Natural killer cell treated with Interleukin-12 subunit alpha and Interleukin-12 subunit beta and Interleukin-15 and Interleukin-18, amount 100 ng/mL, for 72 hours (primary cell): ENCODE measurements at regions not wholly inside any gene's neighbourhood (a gene's known extent, or its start where the extent isn't known, plus 50 kb on each side); places are given as distances from the start of the nearest gene placed in this dataset.

Source experiments
- ATAC-seq, 2 donors: fragments of 150-1000 bp; cut with Tn5 transposase in 1 of 2; sonication (Bioruptor Pico), chemical (Tn5 transposase) in 1 of 2; 2 replicates each; pipeline ENCODE4 v1.10.0; 2021
- DNase-seq: peaks from one replicate; pipeline ENCODE4 v3.0.0; 2022; ENCODE audit warnings: low spot score
- H3K27ac Mint-ChIP-seq, 2 donors: 1 replicate in 1 of 2; 2 replicates in 1 of 2; pipeline ENCODE4 v1.8.0; 2022; ENCODE audit warnings: mixed read lengths in 2 of 2, mild to moderate bottlenecking in 1 of 2, moderate library complexity in 1 of 2
- H3K27me3 Mint-ChIP-seq, 2 donors: 1 replicate in 1 of 2; 2 replicates in 1 of 2; pipeline ENCODE4 v1.8.0; 2022; ENCODE audit warnings: mixed read lengths in 2 of 2
- H3K36me3 Mint-ChIP-seq: one replicate; pipeline ENCODE4 v1.8.0; 2022; ENCODE audit warnings: mixed read lengths
- H3K4me1 Mint-ChIP-seq, 2 donors: 1 replicate in 1 of 2; 2 replicates in 1 of 2; pipeline ENCODE4 v1.8.0; 2022; ENCODE audit warnings: low read depth in 2 of 2, mixed read lengths in 2 of 2, mild to moderate bottlenecking in 1 of 2
- H3K4me3 Mint-ChIP-seq: one replicate; pipeline ENCODE4 v1.8.0; 2022; ENCODE audit warnings: mixed read lengths
- H3K9me3 Mint-ChIP-seq: 2 replicates; pipeline ENCODE4 v1.8.0; 2022; ENCODE audit warnings: mixed read lengths

- Mint-ChIP-seq H3K36me3 (no peaks in the 10 kb centered on the region), H3K4me3 (no peak overlapping the region), H3K27me3 (no peaks in the 10 kb centered on the region), H3K9me3 (no peaks in the 10 kb centered on the region), H3K4me1 (peaks cover 5 to 10% of the 10 kb centered on the region in 2 donors), H3K27ac (no peak overlapping the region)
- no peak for DNase-seq
- no peak for ATAC-seq
Measured at GRCh38 chr10:60446070-60446833, 56.6 kb upstream of the ANK3 start.

DNA sequence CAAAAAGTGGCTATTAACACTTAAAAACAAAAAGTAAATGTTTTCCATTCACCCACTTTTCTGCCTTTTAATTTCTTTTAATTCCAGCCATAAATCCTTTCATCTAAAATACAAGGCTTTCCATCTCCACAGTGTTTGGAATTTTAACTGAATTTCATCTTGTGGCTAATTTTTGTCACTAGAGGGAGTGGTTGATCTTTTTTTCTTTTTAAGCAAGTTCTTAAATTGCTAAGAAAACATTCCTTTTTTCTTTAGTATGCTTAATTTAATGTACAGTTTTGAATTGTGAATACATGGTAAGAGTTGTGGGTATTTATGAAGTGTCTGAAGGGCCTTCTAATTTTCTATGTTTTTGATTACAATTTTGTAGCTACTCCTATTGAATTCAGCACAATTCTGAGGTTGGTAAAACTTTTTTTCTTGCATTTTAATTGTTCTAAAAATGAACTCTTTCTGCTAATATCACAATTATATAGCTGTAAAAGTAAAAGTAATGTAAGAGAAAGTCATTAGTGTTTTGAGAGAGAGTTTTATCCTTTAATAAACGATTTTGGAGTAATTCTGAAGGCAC, 54.9 kb upstream of the ANK3 start:
- H3K27ac Mint-ChIP-seq, result no peak overlapping the region
- H3K4me1 Mint-ChIP-seq, result peaks cover 5 to 10% of the 10 kb centered on the region in 2 donors
- no peaks in the 10 kb centered on the region for H3K27me3 Mint-ChIP-seq
- no peaks in the 10 kb centered on the region for H3K9me3 Mint-ChIP-seq
- ATAC-seq, result no peak
- H3K4me3 Mint-ChIP-seq, result no peak overlapping the region
- no peaks in the 10 kb centered on the region for H3K36me3 Mint-ChIP-seq
- no peak for DNase-seq

DNA sequence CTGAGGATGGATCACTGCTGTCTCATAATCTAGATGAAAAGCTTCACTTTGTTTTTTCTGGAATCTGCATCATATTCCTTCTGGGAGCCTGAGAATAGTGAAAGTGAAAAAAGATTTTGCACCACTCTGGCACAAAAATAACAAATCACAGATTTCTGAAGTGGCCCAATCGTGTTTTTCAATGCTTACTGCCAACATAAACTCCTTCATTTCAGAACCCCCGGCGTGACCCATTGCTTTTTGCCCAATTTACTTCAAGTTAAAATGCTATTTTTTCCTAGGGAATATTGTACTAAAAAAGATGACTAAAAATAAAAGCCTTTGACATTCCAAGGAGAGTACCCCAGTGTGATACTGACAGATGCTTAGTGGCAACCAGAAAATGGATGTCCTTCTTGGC, 53.7 kb upstream of the ANK3 start:
- Mint-ChIP-seq H3K27me3 (no peaks in the 10 kb centered on the region), H3K4me3 (no peak overlapping the region), H3K27ac (no peak overlapping the region), H3K9me3 (no peaks in the 10 kb centered on the region), H3K4me1 (peaks cover 5 to 10% of the 10 kb centered on the region in 2 donors), H3K36me3 (no peaks in the 10 kb centered on the region)
- DNase-seq (no peak), ATAC-seq (no peak)

- Mint-ChIP-seq H3K27ac (no peak overlapping the region), H3K4me3 (no peak overlapping the region), H3K36me3 (no peaks in the 10 kb centered on the region), H3K27me3 (no peaks in the 10 kb centered on the region), H3K4me1 (peaks cover 0 to under 1% of the 10 kb centered on the region in 2 donors), H3K9me3 (no peaks in the 10 kb centered on the region)
- DNase-seq, result no peak
- no peak for ATAC-seq
Measured at GRCh38 chr10:60441515-60441914, 51.8 kb upstream of the ANK3 start.

GRCh38 chr10:60439641-60440040, 50.0 kb upstream of the ANK3 start:
- Mint-ChIP-seq H3K27me3 (no peaks in the 10 kb centered on the region), H3K9me3 (no peaks in the 10 kb centered on the region), H3K4me1 (no peaks in the 10 kb centered on the region), H3K36me3 (no peaks in the 10 kb centered on the region), H3K27ac (no peak overlapping the region), H3K4me3 (no peak overlapping the region)
- DNase-seq (no peak), ATAC-seq (no peak)
